Adrenal gland (tissue), 9 donors: ENCODE measurements at regions not wholly inside any gene's neighbourhood (a gene's known extent, or its start where the extent isn't known, plus 50 kb on each side); places are given as distances from the start of the nearest gene placed in this dataset.

Experiments used
- DNase-seq, 7 donors: peaks; one replicate each; pipeline ENCODE4 v3.0.0-alpha.2; 2019 to 2020
- H3K27ac ChIP-seq, 5 donors: fragments of 200-600 bp; sonication (generic) in 4 of 5; 1 replicate in 3 of 5; 2 replicates in 2 of 5; pipeline versions ENCODE4 v1.5.1 to v1.8.0; 2016 to 2020; ENCODE audit warnings: mild to moderate bottlenecking in 1 of 5
- H3K27me3 ChIP-seq: fragments of 200-600 bp; 2 replicates; pipeline ENCODE4 v1.8.0; 2021
- H3K36me3 ChIP-seq, 2 donors: fragments of 200-600 bp; replicated peaks in 1 of 2; 1 replicate in 1 of 2; 2 replicates in 1 of 2; pipeline versions ENCODE4 v1.5.1 to v1.8.0; 2018 to 2022
- H3K4me1 ChIP-seq, 2 donors: fragments of 200-600 bp; replicated peaks in 1 of 2; 1 replicate in 1 of 2; 2 replicates in 1 of 2; pipeline versions ENCODE4 v1.5.1 to v1.8.0; 2018 to 2021
- H3K4me3 ChIP-seq, 4 donors: fragments of 200-600 bp; sonication (generic) in 3 of 4; one replicate each; pipeline ENCODE4 v1.5.1; 2016 to 2018
- H3K9me3 ChIP-seq, 3 donors: fragments of 200-600 bp; sonication (generic) in 1 of 3; replicated peaks in 1 of 3; 1 replicate in 2 of 3; 2 replicates in 1 of 3; pipeline versions ENCODE4 v1.5.1 to v1.8.0; 2016 to 2021
- CTCF ChIP-seq, 6 experiments: fragments of 450-650 bp in 4 of 6; fragments of 200-600 bp in 2 of 6; sonication (generic) in 1 of 6; IDR thresholded peaks; 1 replicate in 5 of 6; 2 replicates in 1 of 6; pipeline versions ENCODE4 v1.5.1 to v1.8.0; 2016 to 2021; ENCODE audit warnings: antibody characterized with exemption in 6 of 6, mild to moderate bottlenecking in 2 of 6, moderate library complexity in 1 of 6
- POLR2A ChIP-seq, 2 donors: fragments of 450-650 bp; IDR thresholded peaks; one replicate each; pipeline ENCODE4 v1.6.1; 2017; ENCODE audit warnings: antibody characterized with exemption in 2 of 2, mild to moderate bottlenecking in 2 of 2, moderate library complexity in 1 of 2
- WGBS, 4 donors: extraction: QIAGEN DNeasy Blood & Tissue Kit in 2 of 4; methylation state at CpG; one replicate each; pipeline versions ENCODE4 v1.1.5 to v1.1.7; 2013 to 2017; 5-methylcytosine and 5-hydroxymethylcytosine counted together
- intact Hi-C, 2 donors: fragments of 100-400 bp; cut with DNase I; formaldehyde crosslinking; loops; one replicate each; pipeline versions ENCODE4 v1.14.1 to v1.15.0; 2022 to 2023
- donor health status: healthy with polysubstance abuse.
- donor health status: Bipolar disorder and iron deficiency.
- donor health status: DM: yes; HTN: yes; CAD: no.
- donor health status: DM: no; HTN: no; CAD: no.
- donor health status: DM: no; HTN: no; CAD: no.

- TF ChIP-seq POLR2A (IDR thresholded peaks at IDR 0.05) (no peak), CTCF (IDR thresholded peaks at IDR 0.05) (no peak)
Measured at GRCh38 chr12:114274131-114274530, 131.8 kb downstream of the TBX5 start.

GRCh38 chr12:114272605-114273004 lies 133.3 kb downstream of the TBX5 start:
- Histone ChIP-seq H3K36me3 (no peaks in the 10 kb centered on the region), H3K4me1 (no peaks in the 10 kb centered on the region), H3K27ac (no peak overlapping the region), H3K4me3 (no peak overlapping the region), H3K9me3 (no peaks in the 10 kb centered on the region), H3K27me3 (peaks cover 19% of the 10 kb centered on the region)
- no peak for TF ChIP-seq POLR2A (IDR thresholded peaks at IDR 0.05)
- no peak for TF ChIP-seq CTCF (IDR thresholded peaks at IDR 0.05)
- WGBS, 4 donors: 39 to 47% (median 46%) methylated on average over 5 of the region's 5 CpGs
- intact Hi-C loops: no loop called here
- DNase-seq: no peak

More at GRCh38 chr12:114274131-114274530, 131.8 kb downstream of the TBX5 start:
- WGBS, 4 donors: 21 to 43% (median 33%) methylated on average over 1 of the region's 1 CpG
- Histone ChIP-seq H3K27ac (no peak overlapping the region), H3K36me3 (no peaks in the 10 kb centered on the region), H3K9me3 (no peaks in the 10 kb centered on the region), H3K4me3 (no peak overlapping the region), H3K4me1 (no peaks in the 10 kb centered on the region), H3K27me3 (peaks cover 13% of the 10 kb centered on the region)
- DNase-seq: no peak
- intact Hi-C loops: no loop called here

GRCh38 chr12:114272071-114272470 lies 133.9 kb downstream of the TBX5 start:
- DNase-seq: no peak
- WGBS, 4 donors: 27 to 32% (median 31%) methylated on average over 2 of the region's 2 CpGs
- no peaks in the 10 kb centered on the region for H3K36me3 ChIP-seq
- TF ChIP-seq POLR2A (IDR thresholded peaks at IDR 0.05): no peak
- no peak for TF ChIP-seq CTCF (IDR thresholded peaks at IDR 0.05)
- peaks cover 25% of the 10 kb centered on the region for H3K27me3 ChIP-seq
- no peak overlapping the region for H3K27ac ChIP-seq
- no peaks in the 10 kb centered on the region for H3K4me1 ChIP-seq
- intact Hi-C loops: no loop called here
- H3K9me3 ChIP-seq: no peaks in the 10 kb centered on the region
- no peak overlapping the region for H3K4me3 ChIP-seq

GRCh38 chr12:114269153-114269552 lies 136.8 kb downstream of the TBX5 start:
- intact Hi-C loops: no loop called here
- DNase-seq: no peak
- Histone ChIP-seq H3K9me3 (no peaks in the 10 kb centered on the region), H3K27me3 (peaks cover 29% of the 10 kb centered on the region), H3K4me1 (no peaks in the 10 kb centered on the region), H3K36me3 (no peaks in the 10 kb centered on the region), H3K4me3 (no peak overlapping the region), H3K27ac (no peak overlapping the region)
- WGBS, 4 donors: 39 to 64% (median 49%) methylated on average over 2 of the region's 2 CpGs
- TF ChIP-seq POLR2A (IDR thresholded peaks at IDR 0.05) (no peak), CTCF (IDR thresholded peaks at IDR 0.05) (no peak)
